ENCODE measurements at regions not wholly inside any gene's neighbourhood (a gene's known extent, or its start where the extent isn't known, plus 50 kb on each side); places are given as distances from the start of the nearest gene placed in this dataset.

DNA sequence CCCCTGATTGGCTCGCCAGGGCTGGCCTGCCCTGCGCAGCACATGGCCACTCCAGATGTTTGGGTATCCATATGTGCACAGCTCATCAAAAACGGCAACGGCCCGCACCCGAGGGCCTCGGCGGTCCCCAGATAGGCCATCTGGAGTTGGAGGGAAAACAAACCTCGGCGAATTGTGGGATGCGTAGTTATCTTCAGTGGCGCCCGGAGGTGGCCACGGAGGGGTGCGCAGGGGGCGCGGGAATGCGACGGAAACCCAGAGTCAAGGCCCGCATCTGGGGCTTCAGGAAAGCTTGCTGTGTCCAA lies 156.5 kb downstream of the TLE3 start:
- Histone ChIP-seq H3K9me3 (ENCODE audit: low read length) (no peaks in the 10 kb centered on the region), H3K4me3 (ENCODE audit: low read depth, low read length, poor library complexity, severe bottlenecking) (no peak overlapping the region), H3K27me3 (ENCODE audit: insufficient read depth, low read length) (no peaks in the 10 kb centered on the region), H3F3A (ENCODE audit: insufficient read depth, low read length) (no peaks in the 10 kb centered on the region), H3K27ac (ENCODE audit: low read depth, low read length, poor library complexity, severe bottlenecking) (no peak overlapping the region), H3K9ac (ENCODE audit: low read length) (no peak overlapping the region), H3K9me2 (ENCODE audit: low read depth, low read length) (no peaks in the 10 kb centered on the region), H3K4me2 (ENCODE audit: low read length) (no peak overlapping the region), H4K20me1 (ENCODE audit: insufficient read depth, low read length) (no peaks in the 10 kb centered on the region), H2AFZ (ENCODE audit: low read length) (no peak overlapping the region), H3K36me3 (ENCODE audit: insufficient read depth, low read length) (no peaks in the 10 kb centered on the region), H3K79me2 (ENCODE audit: insufficient read depth, low read length) (no peaks in the 10 kb centered on the region), H3K4me1 (ENCODE audit: insufficient read depth, low read length, severe bottlenecking) (peaks cover 45% of the 10 kb centered on the region)
- TF ChIP-seq, protein P1, sequence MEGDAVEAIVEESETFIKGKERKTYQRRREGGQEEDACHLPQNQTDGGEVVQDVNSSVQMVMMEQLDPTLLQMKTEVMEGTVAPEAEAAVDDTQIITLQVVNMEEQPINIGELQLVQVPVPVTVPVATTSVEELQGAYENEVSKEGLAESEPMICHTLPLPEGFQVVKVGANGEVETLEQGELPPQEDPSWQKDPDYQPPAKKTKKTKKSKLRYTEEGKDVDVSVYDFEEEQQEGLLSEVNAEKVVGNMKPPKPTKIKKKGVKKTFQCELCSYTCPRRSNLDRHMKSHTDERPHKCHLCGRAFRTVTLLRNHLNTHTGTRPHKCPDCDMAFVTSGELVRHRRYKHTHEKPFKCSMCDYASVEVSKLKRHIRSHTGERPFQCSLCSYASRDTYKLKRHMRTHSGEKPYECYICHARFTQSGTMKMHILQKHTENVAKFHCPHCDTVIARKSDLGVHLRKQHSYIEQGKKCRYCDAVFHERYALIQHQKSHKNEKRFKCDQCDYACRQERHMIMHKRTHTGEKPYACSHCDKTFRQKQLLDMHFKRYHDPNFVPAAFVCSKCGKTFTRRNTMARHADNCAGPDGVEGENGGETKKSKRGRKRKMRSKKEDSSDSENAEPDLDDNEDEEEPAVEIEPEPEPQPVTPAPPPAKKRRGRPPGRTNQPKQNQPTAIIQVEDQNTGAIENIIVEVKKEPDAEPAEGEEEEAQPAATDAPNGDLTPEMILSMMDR (IDR thresholded peaks at IDR 0.05; ENCODE audit: low read length) = no peak
- no peak for TF ChIP-seq EZH2 (IDR thresholded peaks at IDR 0.05; ENCODE audit: borderline replicate concordance, low read length)

DNA sequence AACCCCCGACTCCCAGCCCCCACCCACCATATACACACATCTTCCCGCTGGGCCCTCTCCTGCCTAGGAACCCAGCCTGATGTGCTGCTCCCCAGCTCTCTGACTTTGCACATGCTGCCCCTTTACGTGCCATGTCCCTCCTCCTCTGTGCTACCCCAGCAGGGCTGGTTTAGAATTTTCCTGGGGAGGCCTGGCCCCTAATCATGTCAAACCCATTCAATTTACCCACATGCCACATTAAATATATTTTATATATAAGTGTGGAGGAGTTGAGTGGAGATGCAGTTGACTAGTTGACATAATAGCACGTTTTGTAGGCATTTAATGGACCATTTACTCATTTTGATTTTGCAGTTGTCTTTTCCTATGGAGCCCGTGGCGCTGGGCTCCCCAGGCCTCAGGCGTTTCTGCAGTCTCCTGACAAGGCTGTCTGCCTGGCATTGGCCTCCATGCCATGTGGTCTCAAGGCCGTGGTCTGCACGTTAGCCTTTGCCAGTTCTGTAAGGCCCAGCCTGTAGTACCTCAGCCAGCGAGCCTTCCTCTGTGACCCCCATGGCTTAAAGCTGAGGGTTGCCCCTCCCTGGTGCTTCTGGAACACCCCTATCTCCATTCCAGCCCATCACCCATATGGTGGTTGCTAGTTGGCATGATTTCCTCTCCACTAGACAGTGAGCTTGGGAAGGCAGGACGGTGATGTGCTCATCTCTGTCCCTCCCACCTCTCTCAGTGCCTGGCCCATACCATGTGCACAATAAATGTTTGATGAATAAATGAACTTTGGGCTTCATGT lies 155.8 kb downstream of the TLE3 start:
- Histone ChIP-seq H3K9me3 (ENCODE audit: low read length) (no peaks in the 10 kb centered on the region), H3K36me3 (ENCODE audit: insufficient read depth, low read length) (no peaks in the 10 kb centered on the region), H3K9ac (ENCODE audit: low read length) (peak overlapping the region; percentile 7; the same call in 1 of the 2 replicates), H3K9me2 (ENCODE audit: low read depth, low read length) (no peaks in the 10 kb centered on the region), H4K20me1 (ENCODE audit: insufficient read depth, low read length) (no peaks in the 10 kb centered on the region), H2AFZ (ENCODE audit: low read length) (no peak overlapping the region), H3K79me2 (ENCODE audit: insufficient read depth, low read length) (no peaks in the 10 kb centered on the region), H3K4me3 (ENCODE audit: low read depth, low read length, poor library complexity, severe bottlenecking) (no peak overlapping the region), H3K27ac (ENCODE audit: low read depth, low read length, poor library complexity, severe bottlenecking) (peak overlapping the region; percentile 50), H3K27me3 (ENCODE audit: insufficient read depth, low read length) (no peaks in the 10 kb centered on the region), H3K4me2 (ENCODE audit: low read length) (no peak overlapping the region), H3K4me1 (ENCODE audit: insufficient read depth, low read length, severe bottlenecking) (peaks cover 47% of the 10 kb centered on the region), H3F3A (ENCODE audit: insufficient read depth, low read length) (no peaks in the 10 kb centered on the region)
- TF ChIP-seq, protein P1 (IDR thresholded peaks at IDR 0.05; ENCODE audit: low read length) = no peak
- TF ChIP-seq EZH2 (IDR thresholded peaks at IDR 0.05; ENCODE audit: borderline replicate concordance, low read length) = no peak

DNA sequence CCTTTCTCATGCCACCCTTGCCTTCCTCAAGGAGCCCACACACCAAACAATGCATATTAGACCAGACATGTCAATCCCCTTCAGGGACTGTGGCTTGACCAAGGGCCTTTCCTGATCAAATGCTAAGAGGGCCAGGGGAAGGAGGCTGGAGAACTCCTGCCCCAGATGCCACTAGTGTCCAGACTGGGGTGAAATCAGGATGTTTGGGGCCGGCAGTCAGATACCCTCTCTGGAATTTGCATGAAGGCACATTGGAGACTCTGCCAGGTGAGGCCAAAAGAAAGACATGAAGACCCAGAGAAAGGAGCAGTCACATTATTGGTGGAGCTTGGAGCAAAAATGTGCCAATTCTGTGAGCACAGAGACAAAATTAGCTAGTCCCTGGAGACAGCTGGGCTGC lies 154.1 kb downstream of the TLE3 start:
- Histone ChIP-seq H3K4me2 (ENCODE audit: low read length) (no peak overlapping the region), H3K4me3 (ENCODE audit: low read depth, low read length, poor library complexity, severe bottlenecking) (no peak overlapping the region), H3K27ac (ENCODE audit: low read depth, low read length, poor library complexity, severe bottlenecking) (no peak overlapping the region), H4K20me1 (ENCODE audit: insufficient read depth, low read length) (no peaks in the 10 kb centered on the region), H3F3A (ENCODE audit: insufficient read depth, low read length) (no peaks in the 10 kb centered on the region), H3K4me1 (ENCODE audit: insufficient read depth, low read length, severe bottlenecking) (peaks cover 62% of the 10 kb centered on the region), H3K9ac (ENCODE audit: low read length) (no peak overlapping the region), H3K9me3 (ENCODE audit: low read length) (no peaks in the 10 kb centered on the region), H3K27me3 (ENCODE audit: insufficient read depth, low read length) (no peaks in the 10 kb centered on the region), H2AFZ (ENCODE audit: low read length) (no peak overlapping the region), H3K9me2 (ENCODE audit: low read depth, low read length) (no peaks in the 10 kb centered on the region), H3K36me3 (ENCODE audit: insufficient read depth, low read length) (no peaks in the 10 kb centered on the region), H3K79me2 (ENCODE audit: insufficient read depth, low read length) (no peaks in the 10 kb centered on the region)
- TF ChIP-seq, protein P1 (IDR thresholded peaks at IDR 0.05; ENCODE audit: low read length) = no peak
- TF ChIP-seq EZH2 (IDR thresholded peaks at IDR 0.05; ENCODE audit: borderline replicate concordance, low read length) = no peak
